H1 (cell line): ENCODE measurements at regions not wholly inside any gene's neighbourhood (a gene's known extent, or its start where the extent isn't known, plus 50 kb on each side); places are given as distances from the start of the nearest gene placed in this dataset.

ENCODE experiments used
- CHD2 ChIP-seq: IDR thresholded peaks from 2 replicates; pipeline ENCODE4 v1.6.1; 2012; ENCODE audit warnings: low read length, improper control_type of control experiment
- MAFK ChIP-seq: IDR thresholded peaks from 2 replicates; pipeline ENCODE4 v1.6.1; 2012; ENCODE audit warnings: low read depth, mild to moderate bottlenecking, improper control_type of control experiment, low read length
- SUZ12 ChIP-seq: fragments of 200-600 bp; sonication (generic); IDR thresholded peaks from 2 replicates; pipeline ENCODE4 v1.6.1; 2012; ENCODE audit warnings: mild to moderate bottlenecking, inconsistent platforms, low read length, moderate library complexity, mixed read lengths
- USF2 ChIP-seq: IDR thresholded peaks from 2 replicates; pipeline ENCODE4 v1.6.1; 2011; ENCODE audit warnings: low read length, improper control_type of control experiment
- TF ChIP-seq, protein P1 (sequence below): IDR thresholded peaks from 2 replicates; pipeline ENCODE4 v1.6.1; 2012; ENCODE audit warnings: inconsistent platforms

GRCh38 chr10:70943841-70944466 is 55.6 kb upstream of the PCBD1 start (continued):
- TF ChIP-seq CHD2 (no peak), SUZ12 (no peak), USF2 (no peak), MAFK (no peak)
- TF ChIP-seq, protein P1, sequence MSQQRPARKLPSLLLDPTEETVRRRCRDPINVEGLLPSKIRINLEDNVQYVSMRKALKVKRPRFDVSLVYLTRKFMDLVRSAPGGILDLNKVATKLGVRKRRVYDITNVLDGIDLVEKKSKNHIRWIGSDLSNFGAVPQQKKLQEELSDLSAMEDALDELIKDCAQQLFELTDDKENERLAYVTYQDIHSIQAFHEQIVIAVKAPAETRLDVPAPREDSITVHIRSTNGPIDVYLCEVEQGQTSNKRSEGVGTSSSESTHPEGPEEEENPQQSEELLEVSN = no peak
